ENCODE measurements at regions not wholly inside any gene's neighbourhood (a gene's known extent, or its start where the extent isn't known, plus 50 kb on each side); places are given as distances from the start of the nearest gene placed in this dataset.
"Not testable (repeated sequence)": the region's sequence is repeated elsewhere in the genome, so short reads cannot be mapped to it uniquely, and the experiment has no call there.

- TF ChIP-seq CTCF (tag by site-specific recombination; IDR thresholded peaks at IDR 0.05); YY1 (tag by site-specific recombination; IDR thresholded peaks at IDR 0.05); ZBTB11 (tag by site-specific recombination; conservative IDR thresholded peaks at IDR 0.05; ENCODE audit: low read depth): not testable (repeated sequence)
- TF ChIP-seq, protein P1, sequence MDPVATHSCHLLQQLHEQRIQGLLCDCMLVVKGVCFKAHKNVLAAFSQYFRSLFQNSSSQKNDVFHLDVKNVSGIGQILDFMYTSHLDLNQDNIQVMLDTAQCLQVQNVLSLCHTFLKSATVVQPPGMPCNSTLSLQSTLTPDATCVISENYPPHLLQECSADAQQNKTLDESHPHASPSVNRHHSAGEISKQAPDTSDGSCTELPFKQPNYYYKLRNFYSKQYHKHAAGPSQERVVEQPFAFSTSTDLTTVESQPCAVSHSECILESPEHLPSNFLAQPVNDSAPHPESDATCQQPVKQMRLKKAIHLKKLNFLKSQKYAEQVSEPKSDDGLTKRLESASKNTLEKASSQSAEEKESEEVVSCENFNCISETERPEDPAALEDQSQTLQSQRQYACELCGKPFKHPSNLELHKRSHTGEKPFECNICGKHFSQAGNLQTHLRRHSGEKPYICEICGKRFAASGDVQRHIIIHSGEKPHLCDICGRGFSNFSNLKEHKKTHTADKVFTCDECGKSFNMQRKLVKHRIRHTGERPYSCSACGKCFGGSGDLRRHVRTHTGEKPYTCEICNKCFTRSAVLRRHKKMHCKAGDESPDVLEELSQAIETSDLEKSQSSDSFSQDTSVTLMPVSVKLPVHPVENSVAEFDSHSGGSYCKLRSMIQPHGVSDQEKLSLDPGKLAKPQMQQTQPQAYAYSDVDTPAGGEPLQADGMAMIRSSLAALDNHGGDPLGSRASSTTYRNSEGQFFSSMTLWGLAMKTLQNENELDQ (tag by site-specific recombination; IDR thresholded peaks at IDR 0.05; ENCODE audit: low read depth), result not testable (repeated sequence)
- TF ChIP-seq, protein P2, sequence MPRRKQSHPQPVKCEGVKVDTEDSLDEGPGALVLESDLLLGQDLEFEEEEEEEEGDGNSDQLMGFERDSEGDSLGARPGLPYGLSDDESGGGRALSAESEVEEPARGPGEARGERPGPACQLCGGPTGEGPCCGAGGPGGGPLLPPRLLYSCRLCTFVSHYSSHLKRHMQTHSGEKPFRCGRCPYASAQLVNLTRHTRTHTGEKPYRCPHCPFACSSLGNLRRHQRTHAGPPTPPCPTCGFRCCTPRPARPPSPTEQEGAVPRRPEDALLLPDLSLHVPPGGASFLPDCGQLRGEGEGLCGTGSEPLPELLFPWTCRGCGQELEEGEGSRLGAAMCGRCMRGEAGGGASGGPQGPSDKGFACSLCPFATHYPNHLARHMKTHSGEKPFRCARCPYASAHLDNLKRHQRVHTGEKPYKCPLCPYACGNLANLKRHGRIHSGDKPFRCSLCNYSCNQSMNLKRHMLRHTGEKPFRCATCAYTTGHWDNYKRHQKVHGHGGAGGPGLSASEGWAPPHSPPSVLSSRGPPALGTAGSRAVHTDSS (tag by site-specific recombination; IDR thresholded peaks at IDR 0.05), result not testable (repeated sequence)
Measured at GRCh38 chr10:108920029-108920428, 1003.3 kb downstream of the XPNPEP1 start.
